DMS79 treated with DMSO at 0.1 percent for 48 hours (cell line): ENCODE measurements at regions not wholly inside any gene's neighbourhood (a gene's known extent, or its start where the extent isn't known, plus 50 kb on each side); places are given as distances from the start of the nearest gene placed in this dataset.

ENCODE experiments used
- DNase-seq: peaks from one replicate; lab custom pipeline; 2025; lab: John Stamatoyannopoulos, UW

DNA sequence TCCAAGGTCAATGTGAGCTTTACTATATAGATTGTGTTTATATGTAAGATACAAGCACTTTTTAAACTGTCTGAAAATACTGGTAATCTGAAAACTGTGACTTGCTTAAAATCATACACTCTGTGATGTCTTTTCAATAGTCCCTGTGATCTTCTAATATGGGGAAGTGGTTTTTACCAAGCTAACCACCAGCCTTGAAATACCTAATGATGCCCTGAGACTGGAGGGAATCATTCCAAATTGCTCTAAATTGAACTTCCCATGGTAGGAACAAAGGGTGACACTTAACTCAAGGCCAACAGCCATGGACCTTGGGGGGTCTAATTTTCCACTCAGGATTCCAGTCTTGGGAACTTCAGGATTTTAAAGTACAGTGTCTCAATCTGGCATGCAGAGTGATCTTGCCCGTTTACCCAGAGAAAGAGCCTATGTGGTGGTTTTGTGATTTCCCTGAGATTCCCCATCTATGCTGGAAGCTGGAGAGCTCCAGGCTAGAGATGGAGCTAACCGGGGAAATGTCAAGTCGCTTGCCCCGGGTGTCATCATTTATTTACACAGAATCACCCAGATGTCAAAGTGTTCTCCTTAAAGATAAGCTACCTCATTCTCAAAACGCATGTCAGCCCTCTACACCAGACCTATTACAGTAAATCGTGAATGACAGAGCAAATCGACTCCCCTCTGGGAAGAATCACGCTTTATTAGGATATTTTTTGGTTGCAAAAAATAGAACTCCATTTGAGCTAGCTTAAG, 198.5 kb downstream of the SP3 start:
- DNase-seq, result no peak

DNA sequence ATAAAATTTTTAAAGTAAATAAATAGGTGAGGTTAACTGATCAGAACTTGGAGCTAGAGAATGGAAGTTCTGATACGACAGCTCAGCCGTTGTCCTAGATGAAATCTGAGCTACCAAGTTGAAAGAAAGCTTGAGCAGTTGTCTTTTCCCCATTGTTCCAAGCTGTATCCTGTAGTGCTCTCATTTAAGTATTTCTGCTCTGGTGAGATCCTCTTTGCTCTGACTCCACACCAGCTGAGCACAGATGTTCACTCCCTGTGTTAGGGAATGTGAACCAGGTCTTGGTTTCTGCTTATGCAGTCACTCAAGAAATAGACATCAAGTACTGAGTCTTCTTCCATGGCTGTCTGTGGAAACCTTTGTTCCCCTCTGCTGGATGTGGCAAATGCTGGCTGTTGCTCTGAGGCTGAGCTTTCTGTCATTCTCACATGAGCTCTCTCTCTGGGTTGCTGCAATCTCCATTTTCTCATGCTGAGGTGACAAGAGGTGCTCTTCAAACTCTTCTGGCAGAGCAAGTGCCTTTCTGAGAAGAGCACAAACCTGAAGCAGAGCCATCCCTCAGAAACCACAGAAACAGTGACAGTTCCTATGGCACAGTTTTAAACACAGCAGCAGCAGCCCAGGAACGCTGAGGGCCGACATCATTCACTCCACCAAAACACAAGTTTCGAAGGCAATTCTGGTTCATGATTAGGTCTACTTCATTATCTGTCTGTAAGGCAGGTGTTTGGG, 194.1 kb downstream of the SP3 start:
- peak; percentile 68 for DNase-seq

- DNase-seq, result no peak
Observed at GRCh38 chr2:173772205-173772604, 193.0 kb downstream of the SP3 start.

DNA sequence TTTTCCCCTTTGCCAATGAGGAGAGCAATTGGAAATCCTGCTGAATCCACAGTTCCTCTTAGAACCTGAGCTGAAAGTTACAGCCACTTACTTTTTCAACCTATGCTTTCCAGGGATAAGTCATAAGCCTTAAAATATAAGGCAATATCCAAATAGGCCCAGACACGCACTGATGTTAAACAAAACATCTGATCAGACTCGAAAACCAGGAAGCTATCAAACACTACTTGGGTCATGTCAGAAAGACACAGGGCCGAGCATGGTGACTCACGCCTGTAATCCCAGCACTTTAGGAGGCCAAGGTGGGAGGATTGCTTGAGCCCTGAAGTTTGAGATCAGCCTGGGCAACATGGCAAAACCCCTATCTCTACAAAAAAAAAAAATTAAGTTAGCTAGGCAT, 192.1 kb downstream of the SP3 start:
- DNase-seq, result no peak

- no peak for DNase-seq
Observed at GRCh38 chr2:173775440-173775839, 189.7 kb downstream of the SP3 start.

DNA sequence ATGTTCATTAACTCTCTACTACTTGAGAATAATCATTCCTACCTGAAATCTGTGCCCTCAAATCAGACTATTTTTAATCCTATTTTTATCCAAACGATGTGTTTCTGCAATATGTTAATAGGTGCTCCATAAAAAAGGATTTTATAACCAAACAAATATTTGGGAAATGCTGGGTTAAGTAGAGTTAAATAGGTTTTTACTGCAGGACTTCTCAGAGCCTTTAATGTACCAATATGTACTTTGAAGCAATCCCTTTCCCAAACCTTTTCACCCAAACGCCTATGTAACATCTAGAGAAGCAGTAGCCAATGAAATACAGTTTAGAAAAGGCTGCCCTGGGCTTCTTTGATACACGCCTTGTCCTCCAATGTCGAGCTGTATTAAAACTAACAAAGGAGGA, 182.5 kb downstream of the SP3 start:
- no peak for DNase-seq

- DNase-seq, result no peak
Observed at GRCh38 chr2:173783382-173783781, 181.8 kb downstream of the SP3 start.

DNA sequence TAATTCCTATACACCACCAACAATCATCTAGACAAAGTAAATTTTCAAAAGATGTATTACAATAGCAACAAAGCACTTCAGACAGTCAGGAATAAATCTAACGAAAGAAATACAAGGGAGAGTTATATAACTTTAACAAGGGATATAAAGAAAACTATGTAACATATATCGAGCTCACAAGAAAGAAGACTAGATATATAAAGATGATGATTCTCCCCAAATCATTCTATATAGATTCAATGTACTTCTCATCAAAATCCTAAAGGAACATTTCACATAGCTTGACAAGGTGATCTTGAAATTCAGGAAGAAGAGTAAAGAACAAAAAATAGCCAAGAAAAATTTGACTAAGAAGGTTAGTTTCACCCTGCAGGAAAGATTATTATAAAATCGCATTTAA, 179.4 kb downstream of the SP3 start:
- DNase-seq, result no peak

DNA sequence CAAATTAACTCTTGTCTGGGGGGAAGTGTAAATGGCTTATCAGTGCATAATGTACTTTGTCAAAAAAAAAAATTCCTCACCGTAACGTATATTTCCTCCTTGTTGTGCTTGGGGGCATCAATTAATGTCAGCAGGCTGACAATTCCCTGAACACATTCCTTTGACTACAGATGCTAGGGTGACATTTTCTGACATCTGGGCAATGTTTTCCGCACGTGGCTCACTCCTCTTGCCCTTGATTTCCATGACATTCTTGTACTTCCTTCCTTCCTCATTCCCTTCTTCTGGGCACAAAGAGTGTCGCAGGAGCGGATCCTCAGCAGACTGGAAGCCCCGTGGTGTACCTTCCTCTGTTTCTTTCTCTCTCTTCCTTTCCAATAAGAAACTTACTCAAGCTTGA, 173.7 kb downstream of the SP3 start:
- no peak for DNase-seq

DNA sequence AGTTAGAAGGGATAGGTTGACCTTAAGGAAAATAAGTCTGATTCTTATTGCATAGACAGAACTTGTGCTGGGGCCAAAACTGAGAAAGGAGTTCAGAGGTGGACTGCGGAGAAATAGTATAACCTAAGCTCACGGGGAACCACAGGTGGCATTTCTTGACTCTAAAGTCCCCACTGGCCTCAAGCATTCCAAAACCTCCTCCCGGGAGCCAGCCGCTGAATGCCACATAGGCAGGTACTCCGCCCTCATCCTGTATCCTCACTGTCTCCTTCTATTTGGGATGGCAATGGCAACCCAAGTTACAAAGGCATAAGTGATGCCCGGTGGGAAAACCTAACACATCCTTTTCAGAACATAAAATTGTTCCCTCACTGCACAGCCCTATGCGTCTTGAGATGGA, 173.0 kb downstream of the SP3 start:
- DNase-seq, result no peak

- no peak for DNase-seq
Observed at GRCh38 chr2:173792741-173793140, 172.4 kb downstream of the SP3 start.

DNA sequence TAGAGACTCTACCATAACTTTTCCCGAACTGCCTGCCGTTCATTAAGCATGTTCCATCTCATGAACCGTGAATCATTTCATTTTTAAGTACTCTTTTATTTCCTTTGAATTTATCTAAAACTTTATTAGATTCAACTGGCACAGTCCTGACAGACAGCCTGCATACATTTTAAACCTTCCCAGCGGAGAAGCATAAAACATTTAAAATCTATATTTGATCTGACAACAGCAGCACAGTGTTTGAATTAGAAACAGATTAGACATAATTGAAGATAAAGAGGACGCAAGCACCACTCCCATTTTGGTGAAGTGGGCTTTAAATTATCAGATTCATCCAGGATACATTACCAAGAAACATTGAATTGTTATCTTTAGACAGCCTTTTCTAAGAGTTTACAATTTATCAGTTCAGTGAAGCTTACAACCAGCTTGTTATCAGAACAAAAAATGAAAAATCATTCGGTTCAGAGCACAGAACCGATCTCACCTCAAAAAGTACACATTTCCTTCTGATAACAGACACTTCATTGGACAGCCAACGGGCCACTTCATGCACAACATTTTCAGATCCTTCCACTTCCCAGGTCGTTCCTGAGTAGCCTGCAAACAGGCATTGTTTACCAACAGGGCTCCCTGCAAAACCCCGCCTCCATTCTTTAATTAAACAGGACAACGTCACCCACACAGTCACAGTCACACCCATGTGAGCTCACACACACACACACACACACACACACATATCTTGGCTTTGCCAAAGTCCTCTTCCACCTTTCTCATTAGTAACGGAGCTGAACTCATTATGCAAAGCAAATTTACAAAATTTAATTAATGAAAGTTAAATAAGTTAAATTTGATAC, 171.2 kb downstream of the SP3 start:
- DNase-seq, result peak; percentile 67

- DNase-seq, result no peak
Observed at GRCh38 chr2:173797586-173798263, 167.4 kb downstream of the SP3 start.

DNA sequence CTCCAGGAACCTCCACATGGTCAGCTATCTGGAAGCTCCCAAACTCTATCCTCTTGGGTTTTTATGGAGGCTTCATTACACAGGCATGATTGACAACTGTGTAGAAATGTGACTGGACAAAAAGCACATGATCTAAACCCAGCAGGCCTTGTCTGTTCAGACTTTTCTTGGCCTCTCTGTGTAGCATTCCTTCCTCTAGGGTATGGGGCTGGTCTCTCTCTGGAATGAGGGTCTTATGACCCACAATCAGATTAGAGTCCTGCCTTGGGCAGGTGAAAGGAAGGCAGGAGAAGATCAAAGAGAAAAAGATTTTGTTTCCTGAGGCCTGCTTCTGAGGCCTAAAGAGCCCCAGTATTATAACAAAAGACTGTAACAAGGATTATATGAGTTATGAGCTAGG, 162.7 kb downstream of the SP3 start:
- DNase-seq, result no peak

DNA sequence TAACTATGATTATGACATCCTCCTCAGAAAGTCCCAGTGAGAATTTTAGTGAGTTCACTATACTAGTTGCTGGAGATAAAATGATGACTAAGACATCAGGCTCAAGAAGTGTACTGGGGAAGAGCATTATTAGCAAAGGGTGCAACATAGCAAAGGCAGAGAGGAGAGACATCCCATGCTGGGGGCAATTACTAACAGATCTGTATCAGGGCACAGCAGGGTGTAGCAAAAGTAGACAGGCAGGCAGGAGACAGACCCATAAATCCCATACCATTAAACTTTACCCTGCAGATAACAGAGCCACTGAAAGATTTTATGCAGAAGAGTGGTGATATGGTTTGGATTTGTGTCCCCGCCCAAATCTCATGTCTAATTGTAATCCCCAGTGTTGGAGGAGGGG, 161.7 kb downstream of the SP3 start:
- DNase-seq, result no peak

DNA sequence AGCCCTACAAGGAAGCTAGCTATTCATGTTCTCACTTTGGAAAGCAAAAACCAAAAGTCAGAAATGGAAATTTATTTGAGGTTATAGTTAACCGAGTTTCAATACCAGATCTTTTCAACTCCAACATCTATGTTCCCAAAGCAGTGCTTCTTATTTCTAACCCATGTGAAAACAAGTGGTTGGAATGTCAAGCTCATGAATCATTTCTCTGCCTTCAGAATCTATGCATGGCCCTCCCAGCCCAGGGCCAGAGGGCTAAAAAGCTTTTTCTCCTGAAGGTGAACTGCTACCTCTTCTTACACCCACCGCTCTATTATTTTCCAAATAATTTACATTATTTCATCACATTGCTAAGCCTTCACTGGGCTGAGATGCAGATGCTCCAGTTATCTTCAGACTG, 158.4 kb downstream of the SP3 start:
- DNase-seq, result no peak

DNA sequence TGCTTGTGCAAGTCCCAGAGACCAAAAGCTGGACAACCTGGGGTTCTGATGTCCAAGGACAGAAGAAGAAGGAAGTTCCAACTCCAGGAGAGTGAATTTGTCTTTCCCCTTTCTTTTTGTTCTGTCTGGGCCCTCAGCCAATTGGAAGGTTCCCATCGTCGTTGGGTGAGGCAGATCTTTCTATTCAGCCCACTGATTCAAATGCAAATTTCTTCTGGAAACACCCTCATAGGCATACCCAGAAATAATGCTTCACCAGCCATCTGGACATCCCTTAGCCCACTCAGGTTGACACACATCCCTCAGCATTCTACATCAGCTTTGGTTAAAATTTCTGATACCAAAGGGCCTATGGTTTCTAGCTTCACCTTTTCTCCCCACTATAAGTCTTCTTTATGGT, 156.5 kb downstream of the SP3 start:
- DNase-seq, result no peak

DNA sequence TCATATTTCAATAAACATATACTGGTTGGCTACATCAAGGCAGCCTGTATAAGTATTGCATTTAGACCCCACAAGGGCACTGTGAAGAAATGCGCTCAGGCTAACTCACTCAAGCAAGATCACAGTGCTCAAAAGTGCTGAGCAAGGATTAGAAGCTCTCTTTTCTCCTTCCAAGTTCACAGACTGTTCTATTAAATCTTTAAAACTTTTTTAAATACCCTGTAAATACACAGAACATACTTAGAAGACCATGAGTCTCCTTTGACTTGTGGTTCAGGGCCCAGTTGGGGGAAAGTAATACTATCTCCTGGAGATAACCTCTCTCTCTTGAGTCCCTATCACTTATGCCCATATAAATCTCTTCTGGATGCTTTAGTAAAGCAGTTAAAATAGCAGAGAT, 152.9 kb downstream of the SP3 start:
- DNase-seq, result no peak

DNA sequence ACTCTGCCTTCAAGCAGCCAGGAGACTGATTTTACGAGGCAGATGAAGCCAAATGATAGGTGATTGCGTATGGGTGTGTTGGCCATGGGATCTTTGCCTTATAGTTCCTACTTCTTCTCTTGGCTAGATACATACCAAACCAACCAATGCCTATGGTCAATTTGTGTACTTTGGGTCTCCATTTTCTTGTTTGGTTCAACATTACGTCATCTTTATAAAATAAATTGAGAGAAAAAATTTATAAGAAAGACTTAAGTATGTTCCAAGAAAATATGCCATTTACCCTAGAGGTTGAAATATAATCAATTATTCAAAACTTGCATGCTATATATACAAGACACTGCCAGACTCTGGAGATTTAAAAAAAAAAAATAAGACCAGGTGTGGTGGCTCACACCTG, 150.9 kb downstream of the SP3 start:
- no peak for DNase-seq

DNA sequence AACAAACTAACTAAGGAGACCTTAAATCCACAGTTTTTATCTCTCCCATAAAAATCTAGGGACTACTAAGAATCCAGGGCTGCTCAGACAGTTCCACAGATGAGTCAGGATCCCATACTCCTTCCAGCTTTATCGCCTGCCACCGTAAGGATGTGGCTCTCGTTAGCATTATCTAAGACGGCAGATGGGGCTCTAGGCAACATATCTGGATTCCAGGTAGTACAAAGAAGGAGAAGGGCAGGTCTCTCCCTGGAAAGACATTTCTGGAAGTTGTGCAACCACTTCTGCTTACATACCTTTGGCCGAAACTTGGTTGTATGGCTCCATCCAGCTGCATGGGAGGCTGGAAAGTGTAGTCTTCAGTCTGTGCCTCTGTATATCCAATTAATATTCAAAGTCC, 149.4 kb downstream of the SP3 start:
- DNase-seq, result no peak

DNA sequence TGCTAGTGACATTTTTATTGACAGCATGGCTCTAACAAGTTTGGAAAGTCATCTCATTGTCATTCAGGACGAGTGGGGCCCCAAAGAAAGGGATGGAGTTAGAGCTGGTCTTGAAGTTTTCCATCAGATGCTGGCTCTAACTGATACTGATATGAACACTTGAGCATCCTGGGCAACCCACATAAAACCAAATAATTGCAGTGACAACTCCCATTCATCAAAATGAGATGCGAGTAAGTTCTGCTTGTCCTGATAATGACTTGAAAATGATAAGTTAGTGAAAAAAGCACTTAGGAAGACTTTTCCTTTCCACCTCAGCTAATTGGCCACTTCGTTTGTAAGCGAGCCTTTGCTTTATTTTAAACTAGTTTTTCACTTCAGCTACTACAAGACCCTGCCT, 147.6 kb downstream of the SP3 start:
- DNase-seq, result no peak

GRCh38 chr2:173818285-173818684, 146.9 kb downstream of the SP3 start:
- no peak for DNase-seq
